ENCODE measurements at regions not wholly inside any gene's neighbourhood (a gene's known extent, or its start where the extent isn't known, plus 50 kb on each side); places are given as distances from the start of the nearest gene placed in this dataset.
"Not testable (repeated sequence)": the region's sequence is repeated elsewhere in the genome, so short reads cannot be mapped to it uniquely, and the experiment has no call there.

DNA sequence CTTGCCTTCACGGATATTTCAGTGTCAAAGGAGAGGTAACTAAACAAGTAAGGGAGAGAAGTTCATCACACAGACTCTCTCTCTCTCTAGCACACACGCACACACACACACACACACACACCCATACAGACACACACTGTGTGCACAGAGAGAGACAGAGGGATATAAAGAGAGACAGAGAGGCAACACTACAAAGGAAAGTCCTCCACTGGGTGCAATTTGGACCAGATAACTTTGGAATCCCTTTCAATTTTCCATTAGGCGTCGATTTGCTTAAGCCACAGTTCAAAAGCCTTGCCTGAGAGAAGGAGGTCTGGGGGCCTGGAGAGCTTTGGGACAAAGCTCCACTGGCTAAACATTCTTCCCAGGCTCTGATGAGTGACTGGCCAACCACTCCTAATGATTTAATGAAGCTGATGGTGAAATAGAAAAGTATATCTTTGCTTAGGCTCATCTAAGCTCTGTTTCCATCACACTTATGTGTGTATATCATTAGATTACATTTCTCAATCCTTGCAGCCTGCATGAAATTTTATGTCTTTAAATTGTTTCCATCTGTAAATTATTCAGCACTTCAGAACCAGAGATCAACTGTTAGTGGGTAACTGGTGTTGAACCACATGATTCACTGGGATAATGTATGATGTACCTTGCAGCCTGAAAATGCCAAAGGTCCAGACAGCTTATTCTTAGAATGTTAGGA is 180.8 kb downstream of the MAGEB17 start:
- no peak for DNase-seq
- Mint-ChIP-seq H3K36me3 (ENCODE audit: low read depth) (no peaks in the 10 kb centered on the region), H3K9me3 (no peaks in the 10 kb centered on the region), H3K27me3 (peaks cover 5% of the 10 kb centered on the region), H3K4me3 (no peak overlapping the region), H3K4me1 (no peaks in the 10 kb centered on the region), H3K27ac (no peak overlapping the region)
- ChIA-PET CTCF (no interaction called here), POLR2A (no interaction called here)

DNA sequence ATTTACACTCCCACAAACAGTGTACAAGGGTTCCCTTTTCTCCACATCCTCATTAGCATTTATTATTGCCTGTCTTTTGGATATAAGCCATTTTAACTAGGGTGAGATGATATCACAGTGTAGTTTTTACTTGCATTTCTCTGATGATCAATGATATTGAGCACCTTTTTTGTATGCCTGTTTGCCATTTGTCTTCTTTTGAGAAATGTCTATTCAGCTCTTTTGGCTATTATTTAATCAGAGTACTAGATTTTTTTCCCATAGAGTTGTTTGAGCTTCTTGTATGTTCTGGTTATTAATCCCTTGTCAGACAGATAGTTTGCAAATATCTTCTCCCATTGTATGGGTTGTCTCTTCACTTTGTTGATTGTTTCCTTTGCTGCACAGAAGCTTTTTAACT is 190.6 kb downstream of the MAGEB17 start:
- ChIA-PET POLR2A (no interaction called here), CTCF (interaction anchor here (1.0 kb wide), 1 partner anchor 32 kb away, joined by 3 read pairs; no protein-coding TSS in a partner anchor)
- H3K4me3 Mint-ChIP-seq = no peak overlapping the region
- H3K4me1 Mint-ChIP-seq = no peaks in the 10 kb centered on the region
- H3K27ac Mint-ChIP-seq = no peak overlapping the region
- DNase-seq = no peak
- H3K9me3 Mint-ChIP-seq = no peaks in the 10 kb centered on the region
- H3K27me3 Mint-ChIP-seq = no peaks in the 10 kb centered on the region
- H3K36me3 Mint-ChIP-seq (ENCODE audit: low read depth) = no peaks in the 10 kb centered on the region

DNA sequence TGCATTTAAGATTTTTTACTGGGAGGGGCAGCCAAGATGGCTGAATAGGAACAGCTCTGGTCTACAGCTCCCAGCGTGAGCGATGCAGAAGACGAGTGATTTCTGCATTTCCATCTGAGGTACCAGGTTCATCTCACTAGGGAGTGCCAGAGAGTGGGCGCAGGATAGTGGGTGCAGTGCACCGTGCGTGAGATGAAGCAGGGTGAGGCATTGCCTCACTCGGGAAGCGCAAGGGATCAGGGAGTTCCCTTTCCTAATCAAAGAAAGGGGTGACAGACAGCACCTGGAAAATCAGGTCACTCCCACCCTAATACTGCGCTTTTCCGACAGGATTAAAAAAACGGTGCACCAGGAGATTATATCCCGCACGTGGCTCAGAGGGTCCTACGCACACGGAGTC is 192.8 kb downstream of the MAGEB17 start:
- POLR2A ChIA-PET; CTCF ChIA-PET; H3K27me3 Mint-ChIP-seq; H3K4me1 Mint-ChIP-seq; H3K27ac Mint-ChIP-seq; H3K9me3 Mint-ChIP-seq; DNase-seq; H3K4me3 Mint-ChIP-seq; H3K36me3 Mint-ChIP-seq (ENCODE audit: low read depth): not testable (repeated sequence)

DNA sequence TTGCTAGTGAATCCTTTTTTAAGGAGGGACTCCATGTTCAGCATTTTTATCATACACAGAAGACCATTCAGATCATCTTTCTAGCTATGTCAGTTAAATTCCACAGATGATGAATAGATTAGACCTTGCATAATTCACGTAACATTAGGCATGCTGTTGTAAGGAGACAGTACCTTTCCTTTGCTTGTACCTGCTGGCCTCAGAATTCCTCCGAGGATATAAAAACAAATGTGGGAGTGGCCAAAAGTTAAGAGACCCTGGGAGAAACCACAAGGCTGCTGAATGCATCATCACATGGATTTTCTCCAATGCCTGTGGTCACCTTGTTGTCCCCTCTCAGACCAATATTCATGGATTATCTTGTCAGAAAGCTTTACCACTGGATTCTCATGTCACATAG is 201.4 kb downstream of the MAGEB17 start:
- CTCF ChIA-PET = no interaction called here
- H3K4me1 Mint-ChIP-seq = no peaks in the 10 kb centered on the region
- H3K27me3 Mint-ChIP-seq = no peaks in the 10 kb centered on the region

DNA sequence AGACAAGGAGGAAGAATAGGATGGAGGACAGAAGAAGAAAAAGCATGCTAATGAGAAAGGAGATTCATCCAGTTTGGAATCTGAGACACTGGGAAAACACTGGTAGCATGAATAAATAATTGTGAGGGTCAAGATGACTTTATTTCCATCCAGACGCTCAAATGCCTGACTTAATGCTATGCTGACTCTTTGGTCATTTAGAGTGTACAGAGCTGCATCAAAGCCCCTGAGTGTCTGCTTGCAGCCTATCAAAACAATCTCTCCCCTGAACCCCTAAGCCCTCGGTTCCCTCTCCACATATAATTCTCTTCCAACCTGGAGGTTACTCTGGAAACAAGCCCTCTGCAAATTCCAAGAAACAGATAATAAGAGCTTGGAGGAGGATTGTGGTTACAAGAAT is 208.8 kb downstream of the MAGEB17 start:
- no peak overlapping the region for H3K27ac Mint-ChIP-seq
- H3K4me3 Mint-ChIP-seq = no peak overlapping the region
- H3K4me1 Mint-ChIP-seq = no peaks in the 10 kb centered on the region

More for the DNA sequence above, 201.4 kb downstream of the MAGEB17 start:
- H3K9me3 Mint-ChIP-seq = no peaks in the 10 kb centered on the region
- POLR2A ChIA-PET = no interaction called here
- no peak overlapping the region for H3K27ac Mint-ChIP-seq
- DNase-seq = no peak
- no peak overlapping the region for H3K4me3 Mint-ChIP-seq
- no peaks in the 10 kb centered on the region for H3K36me3 Mint-ChIP-seq (ENCODE audit: low read depth)

DNA sequence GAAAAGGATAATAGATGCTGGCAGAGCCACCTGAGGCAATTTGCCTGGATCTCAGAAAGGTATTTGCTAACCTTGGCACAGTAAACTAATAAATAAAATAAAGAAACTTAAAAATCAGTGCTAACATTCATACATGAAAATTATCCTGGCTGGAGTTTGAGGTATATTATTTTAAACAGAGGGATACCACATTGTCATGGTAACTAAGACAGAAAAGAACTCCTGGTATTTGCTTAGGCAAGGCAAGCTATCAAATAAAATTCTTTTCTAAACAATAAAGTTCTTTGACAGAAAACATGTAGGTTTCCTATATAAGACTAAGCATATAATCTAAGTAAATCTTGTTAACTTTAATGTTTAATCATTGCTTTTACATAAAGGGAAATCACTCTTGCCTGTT is 218.8 kb downstream of the MAGEB17 start:
- ChIA-PET POLR2A (no interaction called here), CTCF (no interaction called here)
- H3K27me3 Mint-ChIP-seq = peaks cover 5% of the 10 kb centered on the region
- no peak overlapping the region for H3K4me3 Mint-ChIP-seq
- H3K4me1 Mint-ChIP-seq = no peaks in the 10 kb centered on the region
- no peak for DNase-seq
- no peaks in the 10 kb centered on the region for H3K36me3 Mint-ChIP-seq (ENCODE audit: low read depth)
- H3K9me3 Mint-ChIP-seq = no peaks in the 10 kb centered on the region
- no peak overlapping the region for H3K27ac Mint-ChIP-seq

More for the DNA sequence above, 208.8 kb downstream of the MAGEB17 start:
- POLR2A ChIA-PET = no interaction called here
- CTCF ChIA-PET = no interaction called here
- no peaks in the 10 kb centered on the region for H3K36me3 Mint-ChIP-seq (ENCODE audit: low read depth)
- H3K9me3 Mint-ChIP-seq = no peaks in the 10 kb centered on the region
- no peak for DNase-seq
- no peaks in the 10 kb centered on the region for H3K27me3 Mint-ChIP-seq

DNA sequence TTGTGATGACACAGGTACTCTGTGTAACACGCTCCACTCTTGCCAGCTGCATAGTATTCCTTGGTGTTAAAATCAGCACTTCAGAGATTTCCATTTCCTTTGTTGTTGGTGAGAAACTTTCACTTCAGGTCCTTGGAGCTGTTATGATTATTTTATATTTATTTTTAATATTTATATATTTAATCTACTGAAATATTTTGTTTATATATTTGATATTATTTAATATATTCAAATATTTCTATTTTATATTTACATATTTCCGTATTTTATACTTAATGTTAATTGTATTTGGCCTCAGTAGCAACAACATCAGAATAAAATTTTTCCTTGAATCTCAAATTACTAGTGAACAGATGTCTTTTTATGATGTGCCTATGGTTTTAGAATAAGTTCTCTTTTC is 225.3 kb downstream of the MAGEB17 start:
- peaks cover 3% of the 10 kb centered on the region for H3K27me3 Mint-ChIP-seq
- H3K27ac Mint-ChIP-seq = no peak overlapping the region
- no peaks in the 10 kb centered on the region for H3K36me3 Mint-ChIP-seq (ENCODE audit: low read depth)
- H3K9me3 Mint-ChIP-seq = no peaks in the 10 kb centered on the region
- no peaks in the 10 kb centered on the region for H3K4me1 Mint-ChIP-seq
- no peak overlapping the region for H3K4me3 Mint-ChIP-seq
- DNase-seq = no peak
- ChIA-PET POLR2A (no interaction called here), CTCF (no interaction called here)

DNA sequence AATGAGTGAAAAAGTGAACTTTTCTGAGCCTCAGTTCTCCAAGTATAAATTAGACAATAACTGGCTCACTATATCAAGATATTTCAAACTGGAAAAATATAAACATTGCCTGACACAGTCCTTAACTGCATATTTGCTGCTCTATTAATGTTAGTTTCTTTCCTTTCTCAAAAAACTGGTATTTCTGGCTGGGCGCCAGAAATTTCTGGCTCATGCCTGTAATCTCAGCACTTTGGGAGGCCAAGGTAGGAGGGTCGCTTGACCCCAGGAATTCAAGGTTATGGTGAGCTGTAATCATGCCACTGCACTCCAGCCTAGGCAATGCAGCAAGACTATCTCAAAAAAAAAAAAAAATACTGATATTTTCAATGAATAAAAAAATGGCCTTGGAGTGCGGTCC is 227.0 kb downstream of the MAGEB17 start:
- Mint-ChIP-seq H3K36me3 (ENCODE audit: low read depth) (no peaks in the 10 kb centered on the region), H3K4me3 (no peak overlapping the region), H3K4me1 (no peaks in the 10 kb centered on the region), H3K27me3 (peaks cover 3% of the 10 kb centered on the region), H3K9me3 (no peaks in the 10 kb centered on the region), H3K27ac (no peak overlapping the region)
- DNase-seq = no peak
- ChIA-PET CTCF (interaction anchor here (1.0 kb wide), 1 partner anchor 14 kb away, joined by 3 read pairs; no protein-coding TSS in a partner anchor), POLR2A (no interaction called here)

DNA sequence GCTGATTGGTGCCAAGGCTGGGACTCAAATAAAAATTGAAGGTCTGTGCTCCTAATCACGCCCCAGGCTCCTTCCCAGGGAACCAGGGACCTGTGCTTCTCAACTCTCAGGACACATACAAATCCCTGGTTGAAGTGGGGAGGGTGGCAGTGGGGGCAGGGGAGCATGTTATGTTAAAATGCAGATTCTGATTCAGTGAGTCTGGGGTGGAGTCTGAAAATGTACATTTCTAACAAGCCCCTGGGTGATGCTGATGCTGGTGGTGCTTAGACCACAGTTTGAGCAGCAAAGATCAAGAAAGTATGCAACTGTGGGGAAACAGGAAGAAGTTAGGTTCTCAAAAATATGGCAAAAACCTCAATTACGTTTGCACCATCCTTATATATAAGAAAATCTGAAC is 236.5 kb downstream of the MAGEB17 start:
- Mint-ChIP-seq H3K9me3 (no peaks in the 10 kb centered on the region), H3K4me1 (no peaks in the 10 kb centered on the region), H3K4me3 (no peak overlapping the region), H3K27ac (no peak overlapping the region), H3K36me3 (ENCODE audit: low read depth) (no peaks in the 10 kb centered on the region), H3K27me3 (no peaks in the 10 kb centered on the region)
- POLR2A ChIA-PET = no interaction called here
- DNase-seq = no peak
- CTCF ChIA-PET = no interaction called here

DNA sequence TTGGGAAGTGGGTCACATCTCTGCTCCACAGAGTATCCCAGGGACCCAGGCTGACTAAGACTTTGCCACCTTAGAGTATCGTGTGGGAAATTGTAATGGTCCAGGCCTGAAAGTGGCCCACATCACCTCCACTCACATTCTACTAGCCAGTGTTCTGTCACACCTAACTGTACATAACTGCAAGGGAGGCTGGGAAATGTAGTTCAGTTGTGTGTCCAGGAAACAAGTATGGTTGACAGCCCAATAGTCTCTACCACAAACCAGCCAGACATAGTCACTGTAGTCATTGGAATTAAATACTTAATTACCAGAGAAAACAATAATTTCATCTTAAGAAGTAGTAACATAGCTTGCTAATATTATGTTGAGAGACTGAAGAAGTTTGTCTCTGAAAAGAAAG is 233.4 kb upstream of the S100G start:
- H3K4me3 Mint-ChIP-seq = no peak overlapping the region
- H3K27ac Mint-ChIP-seq = no peak overlapping the region
- no peak for DNase-seq
- CTCF ChIA-PET = no interaction called here
- POLR2A ChIA-PET = no interaction called here
- H3K36me3 Mint-ChIP-seq (ENCODE audit: low read depth) = no peaks in the 10 kb centered on the region
- H3K4me1 Mint-ChIP-seq = no peaks in the 10 kb centered on the region
- H3K27me3 Mint-ChIP-seq = peaks cover 2% of the 10 kb centered on the region
- H3K9me3 Mint-ChIP-seq = no peaks in the 10 kb centered on the region

DNA sequence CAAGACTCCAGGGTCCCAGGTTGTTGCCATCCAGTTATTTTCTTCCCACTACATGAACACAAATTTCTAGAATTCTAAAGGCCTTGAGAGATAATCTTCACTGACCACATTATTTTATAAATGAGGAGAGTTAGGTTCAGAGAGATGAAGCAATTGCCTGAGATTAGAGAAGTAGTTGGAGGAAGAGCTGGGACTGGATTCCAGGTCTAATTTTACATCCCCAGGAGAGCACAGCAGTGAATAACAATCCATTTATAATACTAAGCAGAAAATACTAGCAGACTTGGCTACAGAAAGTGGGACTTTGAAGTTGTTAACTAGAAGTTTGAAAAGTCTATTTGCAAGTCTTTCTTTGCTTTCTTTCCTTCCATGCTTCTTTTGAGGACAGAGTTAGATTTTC is 231.3 kb upstream of the S100G start:
- no peaks in the 10 kb centered on the region for H3K27me3 Mint-ChIP-seq
- H3K4me3 Mint-ChIP-seq = no peak overlapping the region
- DNase-seq = no peak
- H3K4me1 Mint-ChIP-seq = no peaks in the 10 kb centered on the region
- ChIA-PET POLR2A (no interaction called here), CTCF (no interaction called here)
- no peaks in the 10 kb centered on the region for H3K36me3 Mint-ChIP-seq (ENCODE audit: low read depth)
- no peak overlapping the region for H3K27ac Mint-ChIP-seq
- H3K9me3 Mint-ChIP-seq = no peaks in the 10 kb centered on the region

DNA sequence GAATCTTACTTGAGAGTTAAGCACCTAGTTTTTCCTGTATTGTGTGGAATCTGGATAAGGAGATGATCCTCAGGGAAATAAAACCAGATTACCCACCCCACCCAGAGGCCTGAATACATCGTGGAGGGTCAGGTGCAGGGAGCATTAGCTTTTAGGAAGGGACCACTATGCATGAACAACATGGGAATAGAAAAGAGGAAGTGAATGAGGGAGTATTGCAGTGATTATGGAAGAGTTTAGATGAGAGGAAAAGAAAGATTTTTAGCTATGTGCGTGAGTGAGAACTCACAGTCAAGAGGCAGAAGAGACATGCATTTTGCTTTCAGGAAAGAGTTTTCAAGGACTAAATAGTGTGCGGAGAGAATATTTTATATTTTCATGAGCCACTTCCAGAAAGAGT is 222.3 kb upstream of the S100G start:
- no peaks in the 10 kb centered on the region for H3K36me3 Mint-ChIP-seq (ENCODE audit: low read depth)
- no peak for DNase-seq
- H3K27me3 Mint-ChIP-seq = no peaks in the 10 kb centered on the region
- no peak overlapping the region for H3K27ac Mint-ChIP-seq
- H3K4me3 Mint-ChIP-seq = no peak overlapping the region
- peaks cover 11% of the 10 kb centered on the region for H3K4me1 Mint-ChIP-seq
- ChIA-PET POLR2A (no interaction called here), CTCF (interaction anchor here (1.0 kb wide), 1 partner anchor 9 kb away, joined by 3 read pairs; no protein-coding TSS in a partner anchor)
- H3K9me3 Mint-ChIP-seq = no peaks in the 10 kb centered on the region

DNA sequence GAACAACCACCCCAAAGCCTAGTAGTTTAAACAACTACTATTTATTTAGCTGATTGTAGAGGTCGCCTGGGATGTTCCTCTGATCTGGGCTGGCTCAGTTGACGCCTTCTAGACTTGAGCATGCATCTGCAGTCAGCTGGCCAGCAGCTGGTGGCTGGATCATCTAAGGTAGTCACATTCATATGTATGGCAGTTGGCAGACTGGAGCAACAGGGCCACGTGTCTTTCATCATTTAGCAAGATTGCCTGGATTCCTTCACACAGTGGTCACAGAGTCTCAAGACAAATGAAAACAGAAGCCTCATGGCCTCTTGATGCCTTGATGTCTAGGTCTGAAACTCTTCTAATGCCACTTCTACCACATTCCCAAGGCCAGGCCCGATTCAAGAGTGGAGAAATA is 220.6 kb upstream of the S100G start:
- H3K9me3 Mint-ChIP-seq = no peaks in the 10 kb centered on the region
- H3K27ac Mint-ChIP-seq = no peak overlapping the region
- H3K4me3 Mint-ChIP-seq = no peak overlapping the region
- H3K27me3 Mint-ChIP-seq = no peaks in the 10 kb centered on the region
- ChIA-PET CTCF (no interaction called here), POLR2A (no interaction called here)
- no peak for DNase-seq
- peaks cover 14% of the 10 kb centered on the region for H3K4me1 Mint-ChIP-seq
- no peaks in the 10 kb centered on the region for H3K36me3 Mint-ChIP-seq (ENCODE audit: low read depth)

DNA sequence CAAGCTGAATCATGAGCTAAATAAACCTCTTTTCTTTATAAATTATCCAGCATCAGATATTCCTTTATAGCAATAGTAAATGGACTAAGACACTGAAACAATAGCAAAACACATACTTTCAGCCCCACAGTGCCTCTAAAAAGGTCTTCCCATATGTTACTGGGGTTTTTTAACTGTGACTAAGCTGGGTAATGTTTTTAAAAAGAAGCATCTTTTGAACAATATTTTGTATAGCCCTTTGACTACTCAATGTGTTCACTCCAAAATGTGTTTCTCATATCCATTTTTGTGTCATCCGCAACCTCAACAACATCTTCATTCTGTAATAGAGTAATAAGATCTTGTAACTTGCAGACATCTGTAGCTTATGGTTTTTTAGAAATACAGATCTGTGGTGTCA is 218.7 kb upstream of the S100G start:
- Mint-ChIP-seq H3K27me3 (no peaks in the 10 kb centered on the region), H3K4me1 (peaks cover 12% of the 10 kb centered on the region), H3K9me3 (no peaks in the 10 kb centered on the region), H3K27ac (no peak overlapping the region), H3K36me3 (ENCODE audit: low read depth) (no peaks in the 10 kb centered on the region), H3K4me3 (no peak overlapping the region)
- DNase-seq = no peak
- ChIA-PET POLR2A (no interaction called here), CTCF (no interaction called here)

Data from activated CD4-positive, alpha-beta T cell treated with anti-CD3 and anti-CD28 coated beads, Interleukin-2, amount 10 ng/mL, durations not matched to agents 7 days and 5 days (primary cell).